PC-9 (cell line): ENCODE measurements at regions not wholly inside any gene's neighbourhood (a gene's known extent, or its start where the extent isn't known, plus 50 kb on each side); places are given as distances from the start of the nearest gene placed in this dataset.
"Not testable (repeated sequence)": the region's sequence is repeated elsewhere in the genome, so short reads cannot be mapped to it uniquely, and the experiment has no call there.

Experiments
- BruUV-seq: library from RNA; stranded (reverse); fragments of 400-500 nt; replicated peaks from 2 replicates; lab custom pipeline; 2021; lab: Mats Ljungman, UMichigan
- CTCF ChIA-PET: fragments of 300-600 bp; sonication (Branson Sonifier 250); formaldehyde crosslinking; loops from one replicate; lab custom pipeline; 2022; ENCODE audit warnings: antibody characterized with exemption; lab: Charles Lee
- POLR2A ChIA-PET: fragments of 300-600 bp; sonication (Branson Sonifier 250); formaldehyde crosslinking; loops from one replicate; lab custom pipeline; 2022; ENCODE audit warnings: antibody characterized with exemption; ENCODE audit not compliant: unreplicated experiment; lab: Charles Lee
- DNase-seq, 2 experiments: peaks; one replicate each; pipeline versions ENCODE4 v3.0.0 to v3.0.0-alpha.2; 2015 to 2022; ENCODE audit warnings: mixed read lengths in 1 of 2
- H2AFZ ChIP-seq: fragments of 200-600 bp; sonication (generic); 2 replicates; pipeline ENCODE4 v1.8.1; 2017; ENCODE audit warnings: antibody characterized with exemption
- H3F3A ChIP-seq: fragments of 200-600 bp; sonication (generic); 2 replicates; pipeline ENCODE4 v1.8.1; 2017; ENCODE audit warnings: antibody characterized with exemption, mild to moderate bottlenecking, low read depth; ENCODE audit not compliant: insufficient read depth
- H3K27ac ChIP-seq: fragments of 200-600 bp; sonication (generic); 2 replicates; pipeline ENCODE4 v1.6.1; 2016; ENCODE audit warnings: mixed run types
- H3K27me3 ChIP-seq: fragments of 200-600 bp; sonication (generic); 2 replicates; pipeline ENCODE4 v1.6.1; 2016; ENCODE audit warnings: low read depth, mixed run types; ENCODE audit not compliant: insufficient read depth
- H3K36me3 ChIP-seq: fragments of 200-600 bp; sonication (generic); 2 replicates; pipeline ENCODE4 v1.6.1; 2016; ENCODE audit warnings: low read depth, mixed run types
- H3K4me1 ChIP-seq: fragments of 200-600 bp; sonication (generic); replicated peaks from 2 replicates; pipeline ENCODE4 v1.6.1; 2016; ENCODE audit warnings: mixed run types; ENCODE audit not compliant: insufficient read depth
- H3K4me2 ChIP-seq: fragments of 200-600 bp; sonication (generic); 2 replicates; pipeline ENCODE4 v1.6.1; 2017; ENCODE audit warnings: mixed run types
- H3K4me3 ChIP-seq: fragments of 200-600 bp; sonication (generic); 2 replicates; pipeline ENCODE4 v1.6.1; 2016; ENCODE audit warnings: mixed run types
- H3K79me2 ChIP-seq: fragments of 200-600 bp; sonication (generic); 2 replicates; pipeline ENCODE4 v1.6.1; 2017; ENCODE audit warnings: low read depth, mixed run types
- H3K9me2 ChIP-seq: fragments of 200-600 bp; sonication (generic); 2 replicates; pipeline ENCODE4 v1.8.1; 2017; ENCODE audit warnings: mild to moderate bottlenecking; ENCODE audit not compliant: insufficient read depth
- H3K9me3 ChIP-seq: fragments of 200-600 bp; sonication (generic); 2 replicates; pipeline ENCODE4 v1.8.1; 2016; ENCODE audit warnings: low read depth; ENCODE audit not compliant: insufficient read depth
- H4K20me1 ChIP-seq: fragments of 200-600 bp; sonication (generic); 2 replicates; pipeline ENCODE4 v1.8.1; 2017; ENCODE audit not compliant: insufficient read depth
- CTCF ChIP-seq: fragments of 200-600 bp; sonication (generic); conservative IDR thresholded peaks from 2 replicates; pipeline ENCODE4 v1.6.1; 2017; ENCODE audit warnings: mixed run types, antibody characterized with exemption, mild to moderate bottlenecking, moderate library complexity
- EZH2 ChIP-seq: fragments of 200-600 bp; sonication (generic); IDR thresholded peaks from 2 replicates; pipeline ENCODE4 v1.8.0; 2017; ENCODE audit warnings: antibody characterized with exemption, low read depth
- intact Hi-C: fragments of 100-400 bp; cut with micrococcal nuclease; formaldehyde crosslinking; loops from one replicate; pipeline ENCODE4 v1.10.0; 2022; ENCODE audit not compliant: unreplicated experiment

GRCh38 chr21:25485914-25486313 lies 121.4 kb downstream of the MRPL39 start:
- no peaks in the 10 kb centered on the region for H3K4me1 ChIP-seq
- no peak overlapping the region for H3K27ac ChIP-seq
- no peak overlapping the region for H2AFZ ChIP-seq
- no peaks in the 10 kb centered on the region for H3K36me3 ChIP-seq
- H3F3A ChIP-seq: no peaks in the 10 kb centered on the region
- DNase-seq: no peak
- intact Hi-C loops: no loop called here
- no peaks in the 10 kb centered on the region for H3K27me3 ChIP-seq
- BruUV-seq: no TSS peak
- no peaks in the 10 kb centered on the region for H3K9me3 ChIP-seq
- H3K79me2 ChIP-seq: no peaks in the 10 kb centered on the region
- no peaks in the 10 kb centered on the region for H3K9me2 ChIP-seq
- TF ChIP-seq EZH2 (no peak), CTCF (no peak)
- H4K20me1 ChIP-seq: no peaks in the 10 kb centered on the region
- POLR2A ChIA-PET: no interaction called here
- H3K4me3 ChIP-seq: no peak overlapping the region
- H3K4me2 ChIP-seq: no peak overlapping the region
- CTCF ChIA-PET: no interaction called here

GRCh38 chr21:25467896-25468295 lies 139.4 kb downstream of the MRPL39 start:
- POLR2A ChIA-PET: no interaction called here
- Histone ChIP-seq H3K4me2 (no peak overlapping the region), H3K79me2 (no peaks in the 10 kb centered on the region), H4K20me1 (no peaks in the 10 kb centered on the region), H3K4me3 (no peak overlapping the region), H3K9me3 (no peaks in the 10 kb centered on the region), H3K27ac (no peak overlapping the region), H3K36me3 (no peaks in the 10 kb centered on the region), H3K4me1 (no peaks in the 10 kb centered on the region), H3K27me3 (no peaks in the 10 kb centered on the region), H3K9me2 (no peaks in the 10 kb centered on the region), H2AFZ (no peak overlapping the region), H3F3A (no peaks in the 10 kb centered on the region)
- TF ChIP-seq EZH2: no peak
- TF ChIP-seq CTCF: no peak
- BruUV-seq: no TSS peak
- no peak for DNase-seq
- intact Hi-C loops: no loop called here
- CTCF ChIA-PET: no interaction called here

GRCh38 chr21:25467071-25467470 lies 140.2 kb downstream of the MRPL39 start:
- BruUV-seq, H4K20me1 ChIP-seq, H2AFZ ChIP-seq, H3K4me3 ChIP-seq, H3F3A ChIP-seq, CTCF ChIA-PET, POLR2A ChIA-PET, H3K79me2 ChIP-seq, H3K27ac ChIP-seq, H3K9me3 ChIP-seq, H3K9me2 ChIP-seq, H3K36me3 ChIP-seq, intact Hi-C loops, H3K4me1 ChIP-seq, H3K4me2 ChIP-seq, H3K27me3 ChIP-seq, DNase-seq: not testable (repeated sequence)

- no peaks in the 10 kb centered on the region for H3K79me2 ChIP-seq
- H3K4me1 ChIP-seq: no peaks in the 10 kb centered on the region
- H3K4me3 ChIP-seq: no peak overlapping the region
- intact Hi-C loops: no loop called here
- no peak overlapping the region for H3K27ac ChIP-seq
- no peaks in the 10 kb centered on the region for H3K9me2 ChIP-seq
- ChIA-PET POLR2A (no interaction called here), CTCF (no interaction called here)
- no peaks in the 10 kb centered on the region for H3K36me3 ChIP-seq
- BruUV-seq: no TSS peak
- no peak overlapping the region for H3K4me2 ChIP-seq
- H3K9me3 ChIP-seq: no peaks in the 10 kb centered on the region
- no peak overlapping the region for H2AFZ ChIP-seq
- no peak for DNase-seq
- TF ChIP-seq EZH2: no peak
- TF ChIP-seq CTCF: no peak
- no peaks in the 10 kb centered on the region for H3F3A ChIP-seq
- no peaks in the 10 kb centered on the region for H4K20me1 ChIP-seq
- H3K27me3 ChIP-seq: no peaks in the 10 kb centered on the region
These were observed 140.8 kb downstream of the MRPL39 start for GRCh38 chr21:25466470-25466869.
